Left lobe of liver (tissue), 2 donors: ENCODE measurements at regions not wholly inside any gene's neighbourhood (a gene's known extent, or its start where the extent isn't known, plus 50 kb on each side); places are given as distances from the start of the nearest gene placed in this dataset.

ENCODE experiments used
- ATAC-seq: fragments of 200-7000 bp; cut with Tn5 transposase; one replicate; pipeline ENCODE4 v1.9.1; 2020; ENCODE audit warnings: mild to moderate bottlenecking, moderate library complexity
- DNase-seq: peaks from one replicate; pipeline ENCODE4 v3.0.0-alpha.2; 2020; ENCODE audit warnings: low spot score
- donor health status: DM: no; HTN: no; CAD: no; lungs with moderate emphysema.
- donor health status: DM: no; HTN: yes; CAD: no.

DNA sequence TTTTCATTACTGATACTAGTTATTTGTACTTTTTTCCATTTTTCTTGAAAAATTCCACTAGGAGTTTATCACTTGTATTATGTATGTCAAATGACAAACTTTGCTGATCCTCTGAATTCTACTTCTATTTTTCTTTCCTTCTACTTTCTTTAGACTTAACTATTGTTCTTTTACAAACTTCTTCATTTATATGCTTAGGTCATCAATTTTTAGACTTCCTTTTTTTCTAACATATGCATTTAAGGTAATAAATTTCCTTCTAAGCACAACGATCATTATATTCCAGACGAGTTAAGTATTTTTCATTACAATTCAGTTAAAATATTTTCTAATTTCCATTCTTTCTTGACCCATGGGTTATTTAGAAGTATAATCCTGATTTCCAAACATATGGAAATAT is 240.8 kb downstream of the NHLRC3 start:
- ATAC-seq (no peak), DNase-seq (no peak)

DNA sequence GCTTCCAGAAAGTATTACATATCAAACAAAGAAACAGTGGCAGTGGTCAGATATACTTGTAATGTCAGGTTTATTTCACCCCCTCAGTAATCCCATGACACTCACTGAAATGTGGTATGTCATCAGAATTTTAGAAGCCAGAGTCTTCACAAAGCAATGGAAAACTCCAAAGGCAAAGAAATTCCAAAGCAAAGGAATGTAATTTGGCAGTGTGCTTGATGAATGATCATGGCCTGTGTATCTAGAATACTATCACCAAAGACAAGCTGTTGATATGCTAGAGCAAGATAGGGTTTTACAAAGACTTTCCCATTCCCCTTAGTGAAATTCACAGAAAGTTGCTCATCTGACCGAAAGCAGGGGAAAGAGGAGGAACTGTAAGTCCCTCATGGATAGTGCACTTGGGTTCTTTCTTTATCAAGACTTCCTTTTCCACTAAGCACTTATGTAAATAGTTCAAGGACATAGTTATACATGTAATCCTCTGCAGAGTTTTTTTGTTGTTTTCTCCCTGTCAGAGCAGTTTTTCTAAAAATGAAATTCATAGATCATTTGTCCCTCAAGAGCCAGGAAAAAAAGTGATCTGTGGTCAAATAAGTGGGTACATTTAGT is 243.4 kb downstream of the NHLRC3 start:
- DNase-seq = no peak
- ATAC-seq = peak; percentile 44

- no peak for DNase-seq
- peak; percentile 58 for ATAC-seq
Observed at GRCh38 chr13:39282400-39282972, 244.2 kb downstream of the NHLRC3 start.

DNA sequence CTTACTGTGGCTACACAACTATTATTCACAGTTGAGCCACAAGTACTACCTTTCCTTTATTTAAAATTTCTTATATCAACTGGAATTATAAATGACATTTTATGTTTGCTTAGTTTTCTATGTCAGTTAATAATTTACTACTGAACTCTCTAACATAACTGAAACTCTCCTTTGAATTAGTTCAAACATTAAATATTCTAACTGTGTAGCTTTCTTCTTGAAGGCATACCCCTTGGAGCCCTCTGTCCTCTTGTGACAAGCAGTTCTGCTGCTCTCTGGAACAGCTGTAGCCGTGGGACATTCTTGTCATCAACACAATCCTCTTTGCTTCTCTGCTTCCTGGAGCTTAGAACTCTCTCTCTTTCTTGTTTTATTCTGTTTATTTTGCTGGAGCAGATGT is 244.8 kb downstream of the NHLRC3 start:
- ATAC-seq (peak; percentile 77), DNase-seq (no peak)

DNA sequence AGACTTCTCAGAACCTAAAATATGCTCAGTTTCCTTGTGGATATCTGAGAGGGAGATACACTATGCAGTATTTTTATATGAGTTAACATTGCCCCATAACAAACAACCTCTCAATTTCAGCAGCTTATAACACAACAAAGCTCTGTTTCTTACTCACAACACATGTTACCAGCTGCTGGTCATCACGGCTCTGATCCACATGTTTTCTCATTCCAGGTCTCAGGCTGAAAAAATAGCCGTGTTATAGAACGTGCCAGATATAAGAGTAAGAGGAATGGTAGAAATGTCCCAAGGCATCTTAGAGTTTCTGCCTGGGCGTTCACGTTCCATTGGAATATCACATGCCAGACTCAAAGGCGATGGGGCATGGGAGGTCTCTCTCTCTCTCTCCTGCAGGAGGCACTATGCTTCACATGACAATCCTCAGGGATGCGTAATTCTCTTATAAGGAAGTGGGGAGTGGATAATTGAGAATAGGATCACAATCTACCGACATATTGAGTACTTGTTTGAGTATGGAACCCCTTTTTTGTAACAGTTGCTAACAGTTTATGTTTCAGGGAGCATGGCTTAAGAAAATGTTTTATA is 246.6 kb downstream of the NHLRC3 start:
- DNase-seq = no peak

More for the DNA sequence above, 246.6 kb downstream of the NHLRC3 start:
- no peak for ATAC-seq
